ENCODE measurements at regions not wholly inside any gene's neighbourhood (a gene's known extent, or its start where the extent isn't known, plus 50 kb on each side); places are given as distances from the start of the nearest gene placed in this dataset.

DNA sequence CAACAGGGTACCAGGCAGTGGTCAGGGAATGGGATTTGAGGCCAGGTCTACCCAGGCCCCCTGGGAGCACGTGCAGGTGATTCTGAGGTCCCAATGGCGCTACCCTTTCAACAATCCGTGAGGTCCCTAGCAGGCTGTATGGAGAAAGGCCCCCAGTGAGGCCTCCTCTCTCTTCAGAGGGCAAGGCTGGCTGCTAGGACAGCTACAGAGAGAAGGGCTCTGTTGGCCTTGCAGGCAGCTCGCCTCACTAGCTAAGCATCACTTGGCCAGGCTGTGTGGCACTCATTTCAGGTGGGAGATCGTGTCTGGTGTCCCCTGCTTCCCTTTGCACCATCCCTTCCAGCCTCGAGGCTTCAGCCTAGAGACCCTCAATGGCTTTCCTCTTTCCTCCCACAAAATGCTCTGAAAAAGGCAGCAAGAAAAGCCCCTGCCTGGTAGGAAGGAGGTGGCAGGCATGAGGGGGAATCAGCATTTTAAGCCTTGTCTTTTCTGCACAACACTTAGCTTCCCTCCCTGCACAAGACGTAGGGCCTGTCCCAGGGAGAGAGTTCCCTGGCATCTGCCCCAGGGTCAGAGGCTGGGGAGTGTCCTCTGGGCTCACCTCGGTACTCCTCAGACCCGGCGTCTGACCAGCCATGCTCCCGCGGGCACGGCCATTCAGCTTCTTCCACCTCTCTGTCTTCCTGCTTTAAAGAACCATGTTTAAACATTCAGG is 111.8 kb downstream of the ASB7 start:
- H3K27me3 Mint-ChIP-seq (ENCODE audit: insufficient read depth), result peaks cover 11% of the 10 kb centered on the region
- WGBS, 2 experiments (ENCODE audit: insufficient coverage in 1 of 2, insufficient read length in 1 of 2), result 93 to 94% methylated on average over 9 to 13 of the region's 13 CpGs
- TF ChIP-seq, protein P1, sequence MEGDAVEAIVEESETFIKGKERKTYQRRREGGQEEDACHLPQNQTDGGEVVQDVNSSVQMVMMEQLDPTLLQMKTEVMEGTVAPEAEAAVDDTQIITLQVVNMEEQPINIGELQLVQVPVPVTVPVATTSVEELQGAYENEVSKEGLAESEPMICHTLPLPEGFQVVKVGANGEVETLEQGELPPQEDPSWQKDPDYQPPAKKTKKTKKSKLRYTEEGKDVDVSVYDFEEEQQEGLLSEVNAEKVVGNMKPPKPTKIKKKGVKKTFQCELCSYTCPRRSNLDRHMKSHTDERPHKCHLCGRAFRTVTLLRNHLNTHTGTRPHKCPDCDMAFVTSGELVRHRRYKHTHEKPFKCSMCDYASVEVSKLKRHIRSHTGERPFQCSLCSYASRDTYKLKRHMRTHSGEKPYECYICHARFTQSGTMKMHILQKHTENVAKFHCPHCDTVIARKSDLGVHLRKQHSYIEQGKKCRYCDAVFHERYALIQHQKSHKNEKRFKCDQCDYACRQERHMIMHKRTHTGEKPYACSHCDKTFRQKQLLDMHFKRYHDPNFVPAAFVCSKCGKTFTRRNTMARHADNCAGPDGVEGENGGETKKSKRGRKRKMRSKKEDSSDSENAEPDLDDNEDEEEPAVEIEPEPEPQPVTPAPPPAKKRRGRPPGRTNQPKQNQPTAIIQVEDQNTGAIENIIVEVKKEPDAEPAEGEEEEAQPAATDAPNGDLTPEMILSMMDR (conservative IDR thresholded peaks at IDR 0.05), result no peak
- H3K27ac Mint-ChIP-seq, result no peak overlapping the region
- Histone ChIP-seq H3K36me3 (ENCODE audit: control insufficient read depth, insufficient read depth, low read length) (no peaks in the 10 kb centered on the region), H3K9me3 (ENCODE audit: control insufficient read depth, low read length) (no peaks in the 10 kb centered on the region), H3K9ac (ENCODE audit: extremely low read depth, low read length, poor library complexity, severe bottlenecking) (no peak overlapping the region), H3K4me3 (ENCODE audit: low read length) (no peak overlapping the region), H3K27ac (ENCODE audit: low read depth, low read length) (no peak overlapping the region), H3K4me1 (ENCODE audit: control insufficient read depth, insufficient read depth, low read length) (peaks cover 3% of the 10 kb centered on the region), H3K27me3 (ENCODE audit: control insufficient read depth, insufficient read depth, low read length, poor library complexity, severe bottlenecking) (no peaks in the 10 kb centered on the region)
- DNase-seq, result no peak
- H3K4me1 Mint-ChIP-seq, result peaks cover 22% of the 10 kb centered on the region
- H3K36me3 Mint-ChIP-seq (ENCODE audit: low read depth), result no peaks in the 10 kb centered on the region
- H3K4me3 Mint-ChIP-seq, result no peak overlapping the region
- H3K9me3 Mint-ChIP-seq, result peaks cover 6% of the 10 kb centered on the region

DNA sequence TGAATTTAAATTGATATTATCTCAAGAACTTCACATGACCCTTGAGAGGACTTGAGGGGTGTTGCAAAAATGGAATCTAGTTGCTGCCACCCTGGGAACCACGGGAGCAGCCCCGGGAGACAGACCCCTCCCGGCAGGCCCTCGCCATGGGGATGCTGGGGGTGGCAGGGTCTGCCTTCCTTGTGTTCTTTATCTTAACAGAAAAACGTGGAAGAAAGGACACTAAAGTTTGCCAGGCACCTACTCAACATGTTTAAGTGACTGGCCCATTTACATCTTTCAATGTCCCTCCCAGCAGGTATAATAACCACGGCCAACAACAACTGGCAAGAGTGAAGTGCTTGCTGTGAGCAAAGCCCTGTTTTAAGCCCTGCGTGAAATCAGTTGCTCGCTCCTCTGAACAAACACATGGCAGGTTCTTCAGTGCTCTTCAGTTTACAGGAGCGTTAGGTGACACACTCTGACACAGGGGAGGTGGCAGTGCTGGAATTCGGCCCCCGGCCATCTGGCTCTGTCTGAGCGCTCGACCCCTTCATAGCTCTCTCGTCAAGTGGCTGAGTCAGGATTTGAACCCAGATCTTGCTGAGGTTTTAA is 112.5 kb downstream of the ASB7 start:
- DNase-seq, result no peak
- Mint-ChIP-seq H3K27ac (no peak overlapping the region), H3K9me3 (peaks cover 3% of the 10 kb centered on the region), H3K4me3 (no peak overlapping the region), H3K4me1 (peaks cover 22% of the 10 kb centered on the region), H3K36me3 (ENCODE audit: low read depth) (no peaks in the 10 kb centered on the region), H3K27me3 (ENCODE audit: insufficient read depth) (peaks cover 10% of the 10 kb centered on the region)
- H3K9me3 ChIP-seq (ENCODE audit: control insufficient read depth, low read length), result no peaks in the 10 kb centered on the region
- peaks cover 3% of the 10 kb centered on the region for H3K4me1 ChIP-seq (ENCODE audit: control insufficient read depth, insufficient read depth, low read length)
- TF ChIP-seq, protein P1 (conservative IDR thresholded peaks at IDR 0.05), result no peak
- 69 to 89% methylated on average over 10 to 14 of the region's 14 CpGs for WGBS, 2 experiments (ENCODE audit: insufficient coverage in 1 of 2, insufficient read length in 1 of 2)
- H3K27ac ChIP-seq (ENCODE audit: low read depth, low read length), result no peak overlapping the region
- no peaks in the 10 kb centered on the region for H3K36me3 ChIP-seq (ENCODE audit: control insufficient read depth, insufficient read depth, low read length)
- H3K9ac ChIP-seq (ENCODE audit: extremely low read depth, low read length, poor library complexity, severe bottlenecking), result no peak overlapping the region
- H3K27me3 ChIP-seq (ENCODE audit: control insufficient read depth, insufficient read depth, low read length, poor library complexity, severe bottlenecking), result no peaks in the 10 kb centered on the region
- H3K4me3 ChIP-seq (ENCODE audit: low read length), result no peak overlapping the region

DNA sequence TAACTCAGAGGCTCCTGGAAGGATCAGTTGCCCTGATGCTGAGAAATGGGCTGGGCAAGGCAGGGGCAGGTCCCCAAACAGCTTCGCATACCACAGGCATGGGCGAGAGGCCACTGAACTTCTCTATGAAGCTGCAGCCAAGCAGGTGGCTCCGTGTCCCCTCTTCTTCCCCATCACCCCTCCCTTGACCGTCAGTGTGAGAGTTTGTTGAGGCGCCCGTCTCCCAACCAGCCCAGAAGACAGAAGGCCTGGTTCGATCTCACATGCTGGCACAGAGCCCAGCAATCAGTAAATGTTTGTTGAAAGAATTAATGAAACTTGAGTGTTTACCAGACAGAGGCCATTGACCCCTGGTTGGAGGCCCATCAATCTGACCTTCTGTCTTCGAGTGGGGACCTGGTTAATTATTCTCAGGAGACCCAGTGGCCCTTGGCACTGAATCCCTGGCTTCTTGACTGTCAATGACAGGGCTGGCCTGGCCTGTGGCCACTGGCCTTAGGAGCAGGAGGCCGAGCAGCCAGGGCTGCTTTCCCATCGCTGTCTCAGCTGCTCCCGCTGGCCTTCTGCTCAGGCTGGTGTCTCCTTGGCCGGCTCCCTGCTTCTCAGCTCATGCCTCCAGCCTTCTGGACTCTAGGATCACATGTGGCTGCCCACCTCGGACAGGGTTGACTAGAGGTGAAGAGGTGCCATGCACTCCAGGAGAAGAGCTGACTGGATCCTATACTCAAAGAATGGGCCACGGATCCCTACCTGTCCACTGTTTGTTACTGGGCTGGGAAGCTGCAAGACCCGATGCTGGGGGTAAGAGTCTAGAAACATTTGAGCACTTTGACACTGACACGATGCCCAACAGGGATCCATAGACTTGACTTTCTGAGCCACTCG is 113.4 kb downstream of the ASB7 start:
- no peak for DNase-seq
- Mint-ChIP-seq H3K9me3 (no peaks in the 10 kb centered on the region), H3K4me3 (no peak overlapping the region), H3K36me3 (ENCODE audit: low read depth) (no peaks in the 10 kb centered on the region), H3K27ac (no peak overlapping the region), H3K27me3 (ENCODE audit: insufficient read depth) (peaks cover 16% of the 10 kb centered on the region), H3K4me1 (peaks cover 22% of the 10 kb centered on the region)
- Histone ChIP-seq H3K36me3 (ENCODE audit: control insufficient read depth, insufficient read depth, low read length) (no peaks in the 10 kb centered on the region), H3K9ac (ENCODE audit: extremely low read depth, low read length, poor library complexity, severe bottlenecking) (no peak overlapping the region), H3K4me3 (ENCODE audit: low read length) (no peak overlapping the region), H3K27ac (ENCODE audit: low read depth, low read length) (no peak overlapping the region), H3K9me3 (ENCODE audit: control insufficient read depth, low read length) (no peaks in the 10 kb centered on the region), H3K4me1 (ENCODE audit: control insufficient read depth, insufficient read depth, low read length) (peaks cover 3% of the 10 kb centered on the region), H3K27me3 (ENCODE audit: control insufficient read depth, insufficient read depth, low read length, poor library complexity, severe bottlenecking) (no peaks in the 10 kb centered on the region)
- TF ChIP-seq, protein P1 (conservative IDR thresholded peaks at IDR 0.05), result no peak
- WGBS, 2 experiments (ENCODE audit: insufficient coverage in 1 of 2, insufficient read length in 1 of 2), result 80 to 94% methylated on average over 12 to 17 of the region's 17 CpGs
